T-cell (primary cell): ENCODE measurements at regions not wholly inside any gene's neighbourhood (a gene's known extent, or its start where the extent isn't known, plus 50 kb on each side); places are given as distances from the start of the nearest gene placed in this dataset.
"Not testable (repeated sequence)": the region's sequence is repeated elsewhere in the genome, so short reads cannot be mapped to it uniquely, and the experiment has no call there.

Source experiments
- ATAC-seq, 4 experiments: fragments of 200-7000 bp in 3 of 4; fragments of 150-1000 bp in 1 of 4; cut with Tn5 transposase; replicated peaks in 1 of 4; 1 replicate in 3 of 4; 2 replicates in 1 of 4; pipeline ENCODE4 v1.10.0; 2021; ENCODE audit warnings: moderate library complexity in 3 of 4, mild to moderate bottlenecking in 2 of 4, moderate number of reproducible peaks in 1 of 4
- CTCF ChIA-PET, 2 donors: fragments of 300-600 bp; sonication (Branson Sonifier 250); formaldehyde crosslinking; loops; one replicate each; lab custom pipeline; 2022; ENCODE audit warnings: antibody characterized with exemption in 2 of 2; lab: Charles Lee
- POLR2A ChIA-PET, 2 donors: fragments of 300-600 bp; sonication (Branson Sonifier 250); formaldehyde crosslinking; loops; one replicate each; lab custom pipeline; 2022; ENCODE audit warnings: antibody characterized with exemption in 2 of 2; lab: Charles Lee
- DNase-seq, 35 experiments: peaks; one replicate each; pipeline versions ENCODE4 v3.0.0 to v3.0.0-alpha.2; 2013 to 2023
- H3K27ac ChIP-seq: one replicate; pipeline ENCODE4 v1.5.1; 2013; ENCODE audit warnings: low read length
- H3K27me3 ChIP-seq, 2 experiments: replicated peaks in 1 of 2; 1 replicate in 1 of 2; 2 replicates in 1 of 2; pipeline versions ENCODE4 v1.6.1 to v1.7.0; 2013; ENCODE audit warnings: low read length in 1 of 2, mixed read lengths in 1 of 2; ENCODE audit not compliant: control insufficient read depth in 2 of 2, insufficient read depth in 2 of 2; ENCODE audit errors: extremely low read depth in 1 of 2
- H3K36me3 ChIP-seq, 2 donors: 1 replicate in 1 of 2; 2 replicates in 1 of 2; pipeline versions ENCODE4 v1.6.1 to v1.7.0; 2013; ENCODE audit warnings: low read length in 1 of 2; ENCODE audit not compliant: control insufficient read depth in 2 of 2, insufficient read depth in 1 of 2; ENCODE audit errors: extremely low read depth in 1 of 2
- H3K4me1 ChIP-seq, 2 experiments: 1 replicate in 1 of 2; 2 replicates in 1 of 2; pipeline versions ENCODE4 v1.6.1 to v1.7.0; 2013; ENCODE audit warnings: low read length in 2 of 2, mixed read lengths in 1 of 2; ENCODE audit not compliant: insufficient read depth in 2 of 2, control insufficient read depth in 1 of 2; ENCODE audit errors: extremely low read depth in 1 of 2
- H3K4me3 ChIP-seq, 2 donors: 1 replicate in 1 of 2; 2 replicates in 1 of 2; pipeline versions ENCODE4 v1.5.1 to v1.7.0; 2013; ENCODE audit warnings: mild to moderate bottlenecking in 2 of 2, low read length in 1 of 2, moderate library complexity in 1 of 2; ENCODE audit not compliant: control insufficient read depth in 1 of 2; ENCODE audit errors: extremely low read depth in 1 of 2
- H3K9me3 ChIP-seq: 2 replicates; pipeline ENCODE4 v1.7.0; 2013
- H3K27ac Mint-ChIP-seq, 2 donors: one replicate each; pipeline ENCODE4 v1.8.0; 2020 to 2021; ENCODE audit warnings: mild to moderate bottlenecking in 2 of 2, mixed read lengths in 2 of 2
- H3K27me3 Mint-ChIP-seq, 2 donors: one replicate each; pipeline ENCODE4 v1.8.0; 2021 to 2022; ENCODE audit warnings: mixed read lengths in 2 of 2
- H3K36me3 Mint-ChIP-seq: one replicate; pipeline ENCODE4 v1.8.0; 2021; ENCODE audit warnings: mixed read lengths
- H3K4me1 Mint-ChIP-seq, 3 donors: one replicate each; pipeline ENCODE4 v1.8.0; 2020 to 2022; ENCODE audit warnings: mixed read lengths in 3 of 3, mild to moderate bottlenecking in 1 of 3
- H3K4me3 Mint-ChIP-seq, 3 donors: one replicate each; pipeline ENCODE4 v1.8.0; 2020 to 2022; ENCODE audit warnings: mild to moderate bottlenecking in 3 of 3, mixed read lengths in 3 of 3, moderate library complexity in 3 of 3
- H3K9me3 Mint-ChIP-seq, 3 donors: one replicate each; pipeline ENCODE4 v1.8.0; 2020 to 2022; ENCODE audit warnings: mixed read lengths in 3 of 3
- WGBS: methylation state at CpG from one replicate; pipeline ENCODE4 v1.1.5; 2013; ENCODE audit warnings: missing lambda C conversion rate; ENCODE audit not compliant: insufficient coverage; 5-methylcytosine and 5-hydroxymethylcytosine counted together

DNA sequence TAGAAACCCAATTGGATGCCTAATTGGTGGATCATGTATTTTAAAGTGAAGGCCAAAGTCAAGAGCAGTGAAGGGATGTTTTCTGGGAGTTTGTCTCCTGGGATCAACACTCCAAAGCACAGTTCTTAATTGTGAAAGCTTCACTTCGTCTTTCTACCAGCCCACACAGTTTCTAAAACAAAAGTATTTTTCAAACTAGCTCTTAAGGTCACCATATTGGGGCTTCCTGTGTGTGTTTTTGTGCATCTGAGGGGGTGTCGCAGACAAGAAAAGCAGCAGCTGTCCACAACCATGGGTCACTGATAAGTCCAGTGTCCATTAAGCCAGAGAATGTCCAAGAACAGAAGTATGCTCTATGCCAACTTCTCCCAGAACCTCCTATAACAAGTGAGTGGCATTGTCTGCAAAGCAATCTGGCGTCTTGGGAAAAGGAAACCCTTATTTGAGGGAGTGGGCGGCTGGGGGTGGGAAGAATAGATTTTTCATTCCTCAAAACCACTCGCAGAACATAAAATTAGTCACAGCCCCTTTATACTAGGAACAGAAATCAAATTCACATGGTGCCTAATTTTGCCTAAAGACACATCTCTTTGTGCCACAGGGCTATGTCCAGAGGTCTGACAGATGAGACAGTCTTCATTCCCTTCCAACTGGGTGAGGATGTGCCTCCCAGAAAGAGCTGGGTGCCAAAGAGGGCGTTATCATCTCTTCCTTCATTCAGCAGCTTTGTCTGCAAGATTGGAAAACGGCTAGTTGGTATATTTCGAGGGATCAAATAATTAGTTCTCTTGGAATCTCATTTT is 610.4 kb downstream of the BCOR start:
- POLR2A ChIA-PET, result no interaction called here

DNA sequence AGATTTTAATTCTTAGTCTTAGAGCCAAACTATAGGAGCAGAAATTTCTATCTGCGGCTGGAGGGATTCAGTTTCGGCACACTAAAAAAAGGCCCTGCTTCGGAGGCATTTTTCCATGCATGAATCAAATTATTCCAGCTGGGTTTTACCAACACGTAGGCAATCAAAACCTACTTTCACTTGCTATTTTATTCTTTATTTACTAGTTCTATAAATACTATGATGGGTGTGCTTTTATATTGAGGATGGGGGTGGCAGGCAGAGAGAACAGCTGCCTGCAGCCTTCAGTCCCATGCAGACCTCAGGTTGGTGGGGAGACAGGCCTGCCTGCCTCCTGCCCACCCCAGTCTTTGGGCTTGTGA is 609.8 kb downstream of the BCOR start:
- H3K27ac ChIP-seq, result no peak overlapping the region
- no peak overlapping the region for H3K4me3 ChIP-seq
- CTCF ChIA-PET, result no interaction called here
- Mint-ChIP-seq H3K4me1 (peaks cover 23 to 33% (median 26%) of the 10 kb centered on the region in 3 donors), H3K36me3 (no peaks in the 10 kb centered on the region), H3K9me3 (no peaks in the 10 kb centered on the region), H3K27me3 (no peaks in the 10 kb centered on the region), H3K27ac (no peak overlapping the region), H3K4me3 (no peak overlapping the region)
- DNase-seq (no peak), ATAC-seq (no peak)
- H3K4me1 ChIP-seq, result peaks cover 4 to 17% of the 10 kb centered on the region in 2 experiments
- POLR2A ChIA-PET, result interaction anchor here in 1 of 2 donors (0.7 kb wide), 1 partner anchor 90 kb away, joined by 8 read pairs; no protein-coding TSS in a partner anchor
- no CpG with 5 or more reads among the region's 4 CpGs for WGBS
- no peaks in the 10 kb centered on the region for H3K9me3 ChIP-seq
- no peaks in the 10 kb centered on the region for H3K36me3 ChIP-seq
- no peaks in the 10 kb centered on the region for H3K27me3 ChIP-seq

More for the DNA sequence above, 610.4 kb downstream of the BCOR start:
- peaks cover 4 to 16% of the 10 kb centered on the region in 2 experiments for H3K4me1 ChIP-seq
- H3K36me3 ChIP-seq, result no peaks in the 10 kb centered on the region
- no peak overlapping the region for H3K27ac ChIP-seq
- DNase-seq (no peak), ATAC-seq (no peak)
- H3K27me3 Mint-ChIP-seq, result no peaks in the 10 kb centered on the region
- H3K4me3 ChIP-seq, result no peak overlapping the region
- H3K27me3 ChIP-seq, result no peaks in the 10 kb centered on the region
- WGBS, result no CpG with 5 or more reads among the region's 8 CpGs
- peak overlapping the region in 1 of 2 donors; percentile 53 for H3K27ac Mint-ChIP-seq
- no peaks in the 10 kb centered on the region for H3K9me3 ChIP-seq
- H3K4me1 Mint-ChIP-seq, result peaks cover 18 to 27% (median 20%) of the 10 kb centered on the region in 3 donors
- CTCF ChIA-PET, result no interaction called here
- no peaks in the 10 kb centered on the region for H3K36me3 Mint-ChIP-seq
- H3K9me3 Mint-ChIP-seq, result no peaks in the 10 kb centered on the region
- no peak overlapping the region for H3K4me3 Mint-ChIP-seq

DNA sequence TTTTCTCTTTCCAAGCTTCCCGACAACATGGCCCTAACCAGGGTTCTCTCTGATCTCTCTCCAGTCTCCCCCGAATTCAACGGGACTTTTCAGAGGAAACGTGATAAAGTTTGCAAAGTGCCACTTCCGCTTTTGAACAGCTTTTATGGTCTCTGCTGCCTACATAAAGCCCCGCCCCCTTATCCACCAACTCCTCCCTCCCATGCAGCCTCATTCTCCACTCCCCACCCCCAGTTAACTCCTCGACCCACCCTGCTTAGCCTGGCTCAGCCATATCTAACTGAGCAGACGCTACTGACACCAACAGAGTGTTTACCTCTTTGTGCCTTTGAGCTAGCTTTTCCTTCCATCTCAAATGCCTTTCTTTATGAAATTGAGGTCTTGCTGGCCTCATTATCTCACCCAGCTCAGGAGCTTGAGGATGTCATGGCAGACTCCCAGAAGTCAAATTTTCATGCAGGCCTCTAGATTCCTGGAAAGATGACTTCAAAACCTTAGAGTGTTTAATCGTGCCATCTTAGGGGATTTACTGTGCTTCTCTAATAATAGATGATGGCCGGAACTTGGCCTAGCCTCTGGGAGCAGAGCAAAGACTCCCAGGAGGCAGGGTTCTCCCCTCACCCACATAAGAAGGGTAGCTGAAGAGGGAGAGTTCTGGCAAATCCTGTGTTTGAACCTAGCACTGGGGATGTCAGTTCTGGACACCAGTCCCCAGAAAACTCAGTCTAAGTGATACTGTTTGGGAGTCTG is 606.0 kb downstream of the BCOR start:
- 6% methylated on average over 7 of the region's 10 CpGs for WGBS
- peaks cover 24 to 36% (median 30%) of the 10 kb centered on the region in 3 donors for H3K4me1 Mint-ChIP-seq
- ATAC-seq, result peak; percentile 75 to 99 (median 89)
- Histone ChIP-seq H3K9me3 (no peaks in the 10 kb centered on the region), H3K27me3 (no peaks in the 10 kb centered on the region), H3K36me3 (no peaks in the 10 kb centered on the region), H3K4me1 (peaks cover 4 to 17% of the 10 kb centered on the region in 2 experiments), H3K4me3 (no peak overlapping the region), H3K27ac (peak overlapping the region; percentile 28)
- peak; percentile 8 to 74 (median 45) for DNase-seq
- CTCF ChIA-PET, result no interaction called here
- POLR2A ChIA-PET, result no interaction called here
- H3K27ac Mint-ChIP-seq, result peak overlapping the region; percentile 55 to 71
- H3K4me3 Mint-ChIP-seq, result peak overlapping the region; percentile 8 to 62 (median 47)
- H3K36me3 Mint-ChIP-seq, result no peaks in the 10 kb centered on the region
- peaks cover 0 to 9% of the 10 kb centered on the region in 2 donors for H3K27me3 Mint-ChIP-seq
- H3K9me3 Mint-ChIP-seq, result no peaks in the 10 kb centered on the region

DNA sequence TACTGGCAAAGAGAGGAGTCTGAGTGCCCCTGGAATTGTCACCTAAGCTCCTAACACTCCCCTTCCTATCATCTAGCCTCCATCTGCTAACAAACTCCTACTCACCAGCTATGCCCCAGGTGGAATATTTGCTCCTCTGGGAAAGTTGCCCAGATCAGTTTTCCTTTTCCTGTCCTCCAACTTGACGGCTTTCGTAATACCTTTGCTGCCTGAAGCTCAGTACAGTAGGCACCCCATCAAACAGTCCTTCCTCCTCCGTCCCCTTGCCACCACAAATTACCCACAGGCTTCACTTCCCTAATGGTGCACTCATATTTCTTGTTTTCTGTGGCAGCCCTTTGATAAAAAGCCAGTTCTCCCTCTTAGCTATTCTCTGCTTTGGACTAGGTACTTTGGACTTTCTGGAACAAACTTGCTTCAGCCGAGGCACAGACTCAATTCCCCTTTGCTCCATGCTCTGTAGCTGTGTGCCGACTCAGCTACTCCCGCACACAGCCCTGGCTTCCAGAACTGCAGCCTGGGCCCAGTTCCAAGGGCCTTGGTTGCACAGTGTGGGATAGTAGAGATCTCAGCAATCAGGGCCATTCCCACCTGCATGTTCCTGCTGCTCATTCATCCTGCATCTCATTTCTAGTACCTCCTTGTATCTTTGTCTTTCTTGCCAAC is 605.1 kb downstream of the BCOR start:
- peaks cover 0 to 17% of the 10 kb centered on the region in 2 experiments for H3K4me1 ChIP-seq
- ATAC-seq, result no peak
- ChIA-PET POLR2A (no interaction called here), CTCF (no interaction called here)
- H3K36me3 ChIP-seq, result no peaks in the 10 kb centered on the region
- H3K4me3 ChIP-seq, result no peak overlapping the region
- Mint-ChIP-seq H3K36me3 (no peaks in the 10 kb centered on the region), H3K4me3 (no peak overlapping the region), H3K9me3 (no peaks in the 10 kb centered on the region), H3K27me3 (peaks cover 0 to 9% of the 10 kb centered on the region in 2 donors), H3K27ac (peak overlapping the region; percentile 65 to 71), H3K4me1 (peaks cover 21 to 31% (median 30%) of the 10 kb centered on the region in 3 donors)
- WGBS, result 88% methylated on average over 3 of the region's 6 CpGs
- no peak overlapping the region for H3K27ac ChIP-seq
- DNase-seq, result no peak
- H3K9me3 ChIP-seq, result no peaks in the 10 kb centered on the region
- no peaks in the 10 kb centered on the region for H3K27me3 ChIP-seq

DNA sequence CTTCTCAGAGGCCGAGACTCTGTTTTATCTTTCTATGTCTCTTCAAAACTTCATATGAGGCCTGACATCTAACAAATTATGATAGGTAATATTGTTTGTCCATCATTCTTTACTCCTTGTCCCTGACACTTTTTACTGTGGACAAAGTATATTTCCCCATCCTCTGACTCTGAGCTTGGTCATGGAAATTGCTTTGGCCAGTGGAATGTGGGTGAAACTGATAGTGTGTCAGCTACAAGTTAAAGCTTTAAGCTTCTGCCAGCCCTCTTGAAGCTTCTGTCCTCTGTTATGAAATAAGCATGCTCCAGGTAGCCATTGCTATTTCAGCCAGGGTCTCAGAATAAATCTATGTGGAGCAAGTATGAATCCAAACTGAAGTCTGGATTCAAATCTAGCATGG is 604.6 kb downstream of the BCOR start:
- peaks cover 0 to 17% of the 10 kb centered on the region in 2 experiments for H3K4me1 ChIP-seq
- Mint-ChIP-seq H3K9me3 (no peaks in the 10 kb centered on the region), H3K27me3 (peaks cover 0 to 12% of the 10 kb centered on the region in 2 donors), H3K27ac (peak overlapping the region; percentile 65 to 71), H3K4me1 (peaks cover 21 to 31% (median 30%) of the 10 kb centered on the region in 3 donors), H3K4me3 (no peak overlapping the region), H3K36me3 (no peaks in the 10 kb centered on the region)
- no peak overlapping the region for H3K27ac ChIP-seq
- H3K27me3 ChIP-seq, result no peaks in the 10 kb centered on the region
- DNase-seq (no peak), ATAC-seq (no peak)
- CTCF ChIA-PET, result no interaction called here
- H3K4me3 ChIP-seq, result no peak overlapping the region
- no peaks in the 10 kb centered on the region for H3K36me3 ChIP-seq
- POLR2A ChIA-PET, result no interaction called here
- H3K9me3 ChIP-seq, result no peaks in the 10 kb centered on the region
- no CpG with 5 or more reads among the region's 1 CpG for WGBS

DNA sequence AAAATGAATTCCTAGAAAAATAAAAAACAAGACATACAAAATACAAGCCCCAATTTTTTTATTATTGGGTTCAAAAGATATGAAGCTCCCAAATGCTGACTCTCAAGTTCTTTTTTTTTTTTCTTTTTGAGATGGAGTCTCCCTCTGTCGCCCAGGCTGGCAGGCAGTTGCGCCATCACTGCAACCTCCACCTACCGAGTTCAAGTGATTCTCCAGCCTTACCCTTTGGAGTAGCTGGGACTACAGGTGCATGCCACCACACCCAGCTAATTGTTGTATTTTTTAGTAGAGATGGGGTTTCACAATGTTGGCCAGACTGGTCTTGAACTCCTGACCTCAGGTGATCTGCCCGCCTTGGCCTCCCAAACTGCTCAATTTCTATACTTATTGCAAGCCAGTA is 600.6 kb downstream of the BCOR start:
- ChIA-PET CTCF (interaction anchor here in 1 of 2 donors (0.7 kb wide), 1 partner anchor 20 kb away, joined by 4 read pairs; no protein-coding TSS in a partner anchor), POLR2A (interaction anchor here in 1 of 2 donors (0.6 kb wide), 1 partner anchor 1037 kb away, joined by 5 read pairs; no protein-coding TSS in a partner anchor)
- H3K36me3 ChIP-seq, H3K36me3 Mint-ChIP-seq, H3K27ac ChIP-seq, ATAC-seq, DNase-seq, H3K9me3 ChIP-seq, H3K27me3 ChIP-seq, H3K4me1 ChIP-seq, H3K27ac Mint-ChIP-seq, H3K9me3 Mint-ChIP-seq, H3K4me3 Mint-ChIP-seq, H3K4me3 ChIP-seq: not testable (repeated sequence)
- Mint-ChIP-seq H3K4me1 (peaks cover 8 to 13% (median 12%) of the 10 kb centered on the region in 3 donors), H3K27me3 (peaks cover 0 to 16% of the 10 kb centered on the region in 2 donors)
- WGBS, result no CpG with 5 or more reads among the region's 4 CpGs
